CD4-positive, alpha-beta T cell (primary cell): ENCODE measurements at regions not wholly inside any gene's neighbourhood (a gene's known extent, or its start where the extent isn't known, plus 50 kb on each side); places are given as distances from the start of the nearest gene placed in this dataset.
A peak's percentile ranks its signal among the peaks of the same experiment; 100 is the strongest.

ENCODE experiments used
- ATAC-seq: fragments of 200-7000 bp; cut with Tn5 transposase; one replicate; pipeline ENCODE4 v1.10.0; 2022; ENCODE audit warnings: mild to moderate bottlenecking; ENCODE audit not compliant: poor library complexity
- CTCF ChIA-PET: fragments of 350-600 bp; sonication (Branson Sonifier 250); formaldehyde crosslinking; loops from one replicate; lab custom pipeline; 2021; ENCODE audit warnings: antibody characterized with exemption, inconsistent platforms; lab: Charles Lee
- POLR2A ChIA-PET: fragments of 350-600 bp; sonication (Branson Sonifier 250); formaldehyde crosslinking; loops from one replicate; lab custom pipeline; 2021; ENCODE audit warnings: antibody characterized with exemption, inconsistent platforms; lab: Charles Lee
- DNase-seq, 14 experiments: peaks; one replicate each; pipeline ENCODE4 v3.0.0-alpha.2; 2013 to 2020; ENCODE audit warnings: mixed read lengths in 2 of 14
- H3K27ac ChIP-seq, 2 donors: one replicate each; pipeline versions ENCODE4 v1.5.1 to v1.7.0; 2013; ENCODE audit warnings: low read length in 2 of 2, low read depth in 1 of 2, mild to moderate bottlenecking in 1 of 2
- H3K27me3 ChIP-seq, 2 experiments: 1 replicate in 1 of 2; 2 replicates in 1 of 2; pipeline versions ENCODE4 v1.6.1 to v1.7.0; 2013; ENCODE audit warnings: low read length in 2 of 2, control low read depth in 1 of 2, mild to moderate bottlenecking in 1 of 2, moderate library complexity in 1 of 2; ENCODE audit not compliant: insufficient read depth in 2 of 2, control insufficient read depth in 1 of 2
- H3K36me3 ChIP-seq: one replicate; pipeline ENCODE4 v1.6.1; 2013; ENCODE audit warnings: low read length, control low read depth; ENCODE audit not compliant: insufficient read depth
- H3K4me1 ChIP-seq: one replicate; pipeline ENCODE4 v1.6.1; 2013; ENCODE audit warnings: low read length, control low read depth; ENCODE audit not compliant: insufficient read depth
- H3K4me3 ChIP-seq: one replicate; pipeline ENCODE4 v1.5.1; 2013; ENCODE audit warnings: mild to moderate bottlenecking, low read length, moderate library complexity
- H3K9me3 ChIP-seq, 2 experiments: 1 replicate in 1 of 2; 2 replicates in 1 of 2; pipeline versions ENCODE4 v1.6.1 to v1.7.0; 2013; ENCODE audit warnings: low read length in 2 of 2, mild to moderate bottlenecking in 2 of 2, control low read depth in 1 of 2, moderate library complexity in 1 of 2; ENCODE audit not compliant: control insufficient read depth in 1 of 2, insufficient read depth in 1 of 2
- H3K27ac Mint-ChIP-seq: one replicate; pipeline ENCODE4 v1.8.0; 2020; ENCODE audit warnings: mixed read lengths
- H3K27me3 Mint-ChIP-seq: one replicate; pipeline ENCODE4 v1.8.0; 2021; ENCODE audit warnings: mixed read lengths
- H3K36me3 Mint-ChIP-seq: one replicate; pipeline ENCODE4 v1.8.0; 2021; ENCODE audit warnings: low read depth, mixed read lengths
- H3K4me1 Mint-ChIP-seq: one replicate; pipeline ENCODE4 v1.8.0; 2021; ENCODE audit warnings: low read depth, mixed read lengths
- H3K4me3 Mint-ChIP-seq: one replicate; pipeline ENCODE4 v1.8.0; 2020; ENCODE audit warnings: mild to moderate bottlenecking, mixed read lengths
- H3K9me3 Mint-ChIP-seq: one replicate; pipeline ENCODE4 v1.8.0; 2020; ENCODE audit warnings: mixed read lengths
- CTCF ChIP-seq: fragments of 200-600 bp; IDR thresholded peaks from one replicate; pipeline ENCODE4 v1.8.0; 2022; ENCODE audit warnings: antibody characterized with exemption, mild to moderate bottlenecking
- intact Hi-C, 2 experiments: fragments of 100-400 bp; cut with DNase I in 1 of 2; cut with micrococcal nuclease in 1 of 2; formaldehyde crosslinking; loops; one replicate each; pipeline versions ENCODE4 v1.15.1 to v1.9.0; 2023 to 2025; cut with DNase I, micrococcal nuclease

- intact Hi-C loops: no loop called here
- Histone ChIP-seq H3K27ac (no peak overlapping the region), H3K9me3 (peaks cover 3 to 6% of the 10 kb centered on the region in 2 experiments), H3K27me3 (no peaks in the 10 kb centered on the region), H3K4me3 (no peak overlapping the region), H3K4me1 (no peaks in the 10 kb centered on the region), H3K36me3 (no peaks in the 10 kb centered on the region)
- Mint-ChIP-seq H3K4me3 (no peak overlapping the region), H3K27me3 (no peaks in the 10 kb centered on the region), H3K4me1 (no peaks in the 10 kb centered on the region), H3K36me3 (no peaks in the 10 kb centered on the region), H3K27ac (no peak overlapping the region), H3K9me3 (peaks cover 13% of the 10 kb centered on the region)
- POLR2A ChIA-PET: no interaction called here
- no peak for TF ChIP-seq CTCF
- CTCF ChIA-PET: no interaction called here
- ATAC-seq (no peak), DNase-seq (no peak)
Measured at GRCh38 chr5:17395106-17395880, 102.7 kb upstream of the TAF11L2 start.

GRCh38 chr5:17396247-17396646 is 101.8 kb upstream of the TAF11L2 start:
- Mint-ChIP-seq H3K9me3 (peaks cover 13% of the 10 kb centered on the region), H3K4me3 (no peak overlapping the region), H3K4me1 (no peaks in the 10 kb centered on the region), H3K27ac (no peak overlapping the region), H3K27me3 (no peaks in the 10 kb centered on the region), H3K36me3 (no peaks in the 10 kb centered on the region)
- CTCF ChIA-PET: no interaction called here
- H3K36me3 ChIP-seq: no peaks in the 10 kb centered on the region
- no peak for DNase-seq
- no peak overlapping the region for H3K4me3 ChIP-seq
- no peak overlapping the region for H3K27ac ChIP-seq
- H3K4me1 ChIP-seq: no peaks in the 10 kb centered on the region
- peaks cover 3 to 6% of the 10 kb centered on the region in 2 experiments for H3K9me3 ChIP-seq
- POLR2A ChIA-PET: no interaction called here
- intact Hi-C loops: no loop called here
- TF ChIP-seq CTCF: no peak
- H3K27me3 ChIP-seq: no peaks in the 10 kb centered on the region
- ATAC-seq: no peak

- no peak for TF ChIP-seq CTCF
- ATAC-seq (no peak), DNase-seq (peak in 2 of 14 experiments; percentile 7 to 14)
- Mint-ChIP-seq H3K36me3 (no peaks in the 10 kb centered on the region), H3K4me1 (no peaks in the 10 kb centered on the region), H3K27me3 (no peaks in the 10 kb centered on the region), H3K27ac (no peak overlapping the region), H3K9me3 (peaks cover 13% of the 10 kb centered on the region), H3K4me3 (no peak overlapping the region)
- no peaks in the 10 kb centered on the region for H3K27me3 ChIP-seq
- H3K27ac ChIP-seq: no peak overlapping the region
- no peak overlapping the region for H3K4me3 ChIP-seq
- ChIA-PET CTCF (no interaction called here), POLR2A (no interaction called here)
- no peaks in the 10 kb centered on the region for H3K4me1 ChIP-seq
- intact Hi-C loops: no loop called here
- H3K36me3 ChIP-seq: no peaks in the 10 kb centered on the region
- H3K9me3 ChIP-seq: peaks cover 3 to 6% of the 10 kb centered on the region in 2 experiments
Measured at GRCh38 chr5:17398431-17398830, 99.6 kb upstream of the TAF11L2 start.
